ENCODE measurements at regions not wholly inside any gene's neighbourhood (a gene's known extent, or its start where the extent isn't known, plus 50 kb on each side); places are given as distances from the start of the nearest gene placed in this dataset.

- no peak overlapping the region for H3K27ac ChIP-seq (ENCODE audit: low read depth, low read length)
- no peak for TF ChIP-seq CTCF (IDR thresholded peaks at IDR 0.05; ENCODE audit: extremely low read depth, low read depth, low read length)
- H4K20me1 ChIP-seq (ENCODE audit: insufficient read depth, low read length), result no peaks in the 10 kb centered on the region
- H3K4me1 ChIP-seq (ENCODE audit: insufficient read depth, low read length), result peaks cover 14% of the 10 kb centered on the region
- no peak for DNase-seq (ENCODE audit: insufficient read length, low spot score, missing footprints)
- no peak overlapping the region for H3K4me3 ChIP-seq (ENCODE audit: insufficient read depth, low read length)
- no peak overlapping the region for H3K4me2 ChIP-seq (ENCODE audit: insufficient read depth, low read length)
- H3K9me3 ChIP-seq (ENCODE audit: low read depth, low read length), result no peaks in the 10 kb centered on the region
- peaks cover 5% of the 10 kb centered on the region for H3K27me3 ChIP-seq (ENCODE audit: insufficient read depth, low read length)
- H2AFZ ChIP-seq (ENCODE audit: low read length), result no peak overlapping the region
- H3K36me3 ChIP-seq (ENCODE audit: insufficient read depth, low read length), result no peaks in the 10 kb centered on the region
- H3K79me2 ChIP-seq (ENCODE audit: insufficient read depth, low read length), result no peaks in the 10 kb centered on the region
These were observed 57.1 kb upstream of the HDDC2 start for GRCh38 chr6:125358898-125359297.

GRCh38 chr6:125361868-125362267 is 60.1 kb upstream of the HDDC2 start:
- Histone ChIP-seq H3K9me3 (ENCODE audit: low read depth, low read length) (no peaks in the 10 kb centered on the region), H4K20me1 (ENCODE audit: insufficient read depth, low read length) (no peaks in the 10 kb centered on the region), H3K4me2 (ENCODE audit: insufficient read depth, low read length) (no peak overlapping the region), H3K4me1 (ENCODE audit: insufficient read depth, low read length) (peaks cover 14% of the 10 kb centered on the region), H3K27ac (ENCODE audit: low read depth, low read length) (no peak overlapping the region), H3K36me3 (ENCODE audit: insufficient read depth, low read length) (no peaks in the 10 kb centered on the region), H3K79me2 (ENCODE audit: insufficient read depth, low read length) (no peaks in the 10 kb centered on the region), H3K27me3 (ENCODE audit: insufficient read depth, low read length) (peaks cover 18% of the 10 kb centered on the region), H3K4me3 (ENCODE audit: insufficient read depth, low read length) (no peak overlapping the region), H2AFZ (ENCODE audit: low read length) (no peak overlapping the region)
- no peak for DNase-seq (ENCODE audit: insufficient read length, low spot score, missing footprints)
- no peak for TF ChIP-seq CTCF (IDR thresholded peaks at IDR 0.05; ENCODE audit: extremely low read depth, low read depth, low read length)

- H3K27ac ChIP-seq (ENCODE audit: low read depth, low read length), result peak overlapping the region; percentile 17
- H3K4me2 ChIP-seq (ENCODE audit: insufficient read depth, low read length), result peak overlapping the region; percentile 90
- no peaks in the 10 kb centered on the region for H4K20me1 ChIP-seq (ENCODE audit: insufficient read depth, low read length)
- H3K4me1 ChIP-seq (ENCODE audit: insufficient read depth, low read length), result peaks cover 14% of the 10 kb centered on the region
- no peaks in the 10 kb centered on the region for H3K79me2 ChIP-seq (ENCODE audit: insufficient read depth, low read length)
- H3K4me3 ChIP-seq (ENCODE audit: insufficient read depth, low read length), result peak overlapping the region; percentile 72
- peak overlapping the region; percentile 83 for H2AFZ ChIP-seq (ENCODE audit: low read length)
- H3K9me3 ChIP-seq (ENCODE audit: low read depth, low read length), result no peaks in the 10 kb centered on the region
- peaks cover 18% of the 10 kb centered on the region for H3K27me3 ChIP-seq (ENCODE audit: insufficient read depth, low read length)
- TF ChIP-seq CTCF (IDR thresholded peaks at IDR 0.05; ENCODE audit: extremely low read depth, low read depth, low read length), result no peak
- peak; percentile 73 for DNase-seq (ENCODE audit: insufficient read length, low spot score, missing footprints)
- H3K36me3 ChIP-seq (ENCODE audit: insufficient read depth, low read length), result no peaks in the 10 kb centered on the region
These were observed 61.5 kb upstream of the HDDC2 start for GRCh38 chr6:125363039-125363823.

- no peak for DNase-seq (ENCODE audit: insufficient read length, low spot score, missing footprints)
- peak overlapping the region; percentile 83 for H2AFZ ChIP-seq (ENCODE audit: low read length)
- H3K27me3 ChIP-seq (ENCODE audit: insufficient read depth, low read length), result peaks cover 18% of the 10 kb centered on the region
- no peaks in the 10 kb centered on the region for H3K9me3 ChIP-seq (ENCODE audit: low read depth, low read length)
- H4K20me1 ChIP-seq (ENCODE audit: insufficient read depth, low read length), result no peaks in the 10 kb centered on the region
- H3K36me3 ChIP-seq (ENCODE audit: insufficient read depth, low read length), result no peaks in the 10 kb centered on the region
- peak overlapping the region; percentile 72 for H3K4me3 ChIP-seq (ENCODE audit: insufficient read depth, low read length)
- no peak for TF ChIP-seq CTCF (IDR thresholded peaks at IDR 0.05; ENCODE audit: extremely low read depth, low read depth, low read length)
- no peaks in the 10 kb centered on the region for H3K79me2 ChIP-seq (ENCODE audit: insufficient read depth, low read length)
- H3K27ac ChIP-seq (ENCODE audit: low read depth, low read length), result peak overlapping the region; percentile 17
- peak overlapping the region; percentile 90 for H3K4me2 ChIP-seq (ENCODE audit: insufficient read depth, low read length)
- H3K4me1 ChIP-seq (ENCODE audit: insufficient read depth, low read length), result peaks cover 14% of the 10 kb centered on the region
These were observed 62.0 kb upstream of the HDDC2 start for GRCh38 chr6:125363824-125364165.
